Activated CD4-positive, alpha-beta T cell treated with anti-CD3 and anti-CD28 coated beads for 36 hours (primary cell): ENCODE measurements at regions not wholly inside any gene's neighbourhood (a gene's known extent, or its start where the extent isn't known, plus 50 kb on each side); places are given as distances from the start of the nearest gene placed in this dataset.
A peak's percentile ranks its signal among the peaks of the same experiment; 100 is the strongest.

Experiments used
- ATAC-seq: fragments of 200-7000 bp; cut with Tn5 transposase; one replicate; pipeline ENCODE4 v1.10.0; 2021; ENCODE audit warnings: mild to moderate bottlenecking, moderate library complexity
- CTCF ChIA-PET: fragments of 350-600 bp; sonication (Branson Sonifier 250); formaldehyde crosslinking; loops from one replicate; lab custom pipeline; 2021; ENCODE audit warnings: antibody characterized with exemption; lab: Charles Lee
- POLR2A ChIA-PET: fragments of 350-600 bp; sonication (Branson Sonifier 250); formaldehyde crosslinking; loops from one replicate; lab custom pipeline; 2021; ENCODE audit warnings: antibody characterized with exemption, inconsistent platforms; lab: Charles Lee
- DNase-seq: peaks from one replicate; pipeline ENCODE4 v3.0.0-alpha.2; 2020
- H3K27ac Mint-ChIP-seq: one replicate; pipeline ENCODE4 v1.8.0; 2021; ENCODE audit warnings: mixed read lengths
- H3K27me3 Mint-ChIP-seq: one replicate; pipeline ENCODE4 v1.8.0; 2021; ENCODE audit warnings: mixed read lengths
- H3K36me3 Mint-ChIP-seq: one replicate; pipeline ENCODE4 v1.8.0; 2021; ENCODE audit warnings: low read depth, mixed read lengths
- H3K4me1 Mint-ChIP-seq: one replicate; pipeline ENCODE4 v1.8.0; 2021; ENCODE audit warnings: mixed read lengths
- H3K4me3 Mint-ChIP-seq: one replicate; pipeline ENCODE4 v1.8.0; 2021; ENCODE audit warnings: mild to moderate bottlenecking, moderate library complexity, mixed read lengths
- H3K9me3 Mint-ChIP-seq: one replicate; pipeline ENCODE4 v1.8.0; 2021; ENCODE audit warnings: low read depth, mixed read lengths
- intact Hi-C, 2 experiments: fragments of 100-400 bp; cut with DNase I in 1 of 2; cut with micrococcal nuclease in 1 of 2; formaldehyde crosslinking; loops; one replicate each; pipeline versions ENCODE4 v1.14.2 to v1.15.1; 2022 to 2024; cut with DNase I, micrococcal nuclease

DNA sequence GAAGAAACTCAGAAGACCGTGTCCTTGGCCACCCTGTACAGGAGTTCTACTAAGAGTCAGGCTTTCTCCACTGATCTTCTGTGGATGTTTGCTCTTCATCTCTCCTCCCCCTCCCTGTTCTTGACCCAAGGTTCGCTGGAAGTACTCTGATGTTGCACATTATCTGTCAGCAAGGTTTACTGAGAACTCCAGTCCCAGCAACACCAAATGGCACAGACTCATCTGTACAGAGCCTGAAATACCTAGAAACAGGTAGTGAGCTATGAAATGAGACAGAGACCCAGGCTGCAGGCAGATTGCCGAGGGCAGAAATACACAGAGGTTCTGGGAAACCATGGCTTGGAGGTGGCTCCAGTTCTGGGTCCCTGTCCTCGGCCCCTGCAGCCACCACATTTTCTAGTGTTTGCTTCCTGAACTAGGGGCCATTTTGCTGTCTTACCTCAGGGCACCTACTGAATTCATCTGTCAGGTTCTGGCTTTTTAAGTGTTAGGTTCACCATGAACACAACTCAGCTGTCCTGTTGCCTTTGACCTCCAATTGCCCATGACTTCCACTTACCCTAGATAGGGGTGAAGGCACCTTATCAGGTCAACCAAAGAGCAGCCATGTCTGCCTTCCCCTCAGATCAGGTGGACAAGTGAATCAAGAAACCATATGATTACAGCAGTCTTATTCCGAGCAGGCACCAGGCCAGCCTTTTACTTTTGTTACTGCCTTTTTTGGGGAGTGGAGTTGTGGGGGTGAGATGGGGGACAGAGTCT lies 92.2 kb downstream of the CDC7 start:
- ATAC-seq (peak; percentile 30), DNase-seq (no peak)
- H3K4me1 Mint-ChIP-seq = peaks cover 27% of the 10 kb centered on the region
- H3K27me3 Mint-ChIP-seq = peaks cover 2% of the 10 kb centered on the region
- ChIA-PET POLR2A (interaction anchor here (0.6 kb wide), 1 partner anchor 210 kb away, joined by 3 read pairs; no protein-coding TSS in a partner anchor), CTCF (no interaction called here)
- H3K4me3 Mint-ChIP-seq = no peak overlapping the region
- intact Hi-C loops = no loop called here
- H3K36me3 Mint-ChIP-seq = no peaks in the 10 kb centered on the region
- no peaks in the 10 kb centered on the region for H3K9me3 Mint-ChIP-seq
- H3K27ac Mint-ChIP-seq = peak overlapping the region; percentile 48

DNA sequence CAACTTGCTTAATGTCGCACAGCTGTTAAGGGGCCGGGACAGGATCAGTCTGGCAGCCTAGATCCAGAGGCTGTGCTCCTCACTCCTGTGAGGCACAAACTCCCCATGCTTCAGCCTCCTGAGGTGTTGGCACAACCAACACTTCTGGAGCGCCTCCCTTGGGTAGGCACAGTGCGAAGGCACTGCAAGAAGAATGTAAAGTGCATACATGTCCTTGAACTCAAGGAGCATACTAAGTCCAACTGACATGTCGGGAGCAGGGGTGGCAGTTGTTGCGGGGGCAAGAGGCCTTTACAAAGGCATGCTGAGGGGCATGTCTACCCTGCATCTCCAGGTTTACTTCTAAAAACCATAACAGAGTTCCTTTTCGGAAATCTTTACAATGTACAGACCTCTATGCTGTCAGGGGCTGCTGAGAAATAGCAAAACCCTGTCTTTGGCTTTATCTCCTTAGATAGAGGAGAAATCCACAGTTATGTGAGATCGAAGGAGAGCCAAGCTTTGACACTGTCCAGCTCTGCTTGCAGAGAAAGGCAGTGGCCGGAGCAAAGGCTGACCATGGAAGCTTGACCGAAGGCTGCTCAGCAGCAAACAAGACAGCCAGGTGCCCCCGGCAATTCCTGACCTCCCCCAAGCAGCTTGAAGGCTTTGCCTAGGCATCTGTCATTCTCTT lies 93.9 kb downstream of the CDC7 start:
- Mint-ChIP-seq H3K4me1 (peaks cover 27% of the 10 kb centered on the region), H3K4me3 (no peak overlapping the region), H3K27ac (no peak overlapping the region), H3K36me3 (no peaks in the 10 kb centered on the region), H3K27me3 (peaks cover 2% of the 10 kb centered on the region), H3K9me3 (no peaks in the 10 kb centered on the region)
- ChIA-PET CTCF (interaction anchor here (0.6 to 1.1 kb wide), 4 partner anchors 32 to 458 kb away, joined by 3 to 4 read pairs (median 3); no protein-coding TSS in a partner anchor), POLR2A (no interaction called here)
- no peak for DNase-seq
- intact Hi-C loops = no loop called here
- no peak for ATAC-seq

- Mint-ChIP-seq H3K27me3 (peaks cover 5% of the 10 kb centered on the region), H3K36me3 (no peaks in the 10 kb centered on the region), H3K4me3 (no peak overlapping the region), H3K9me3 (no peaks in the 10 kb centered on the region), H3K4me1 (peaks cover 19% of the 10 kb centered on the region), H3K27ac (no peak overlapping the region)
- peak; percentile 23 for DNase-seq
- no peak for ATAC-seq
- CTCF ChIA-PET = no interaction called here
- intact Hi-C loops = no loop called here
- POLR2A ChIA-PET = no interaction called here
Observed at GRCh38 chr1:91596474-91596873, 95.8 kb downstream of the CDC7 start.

DNA sequence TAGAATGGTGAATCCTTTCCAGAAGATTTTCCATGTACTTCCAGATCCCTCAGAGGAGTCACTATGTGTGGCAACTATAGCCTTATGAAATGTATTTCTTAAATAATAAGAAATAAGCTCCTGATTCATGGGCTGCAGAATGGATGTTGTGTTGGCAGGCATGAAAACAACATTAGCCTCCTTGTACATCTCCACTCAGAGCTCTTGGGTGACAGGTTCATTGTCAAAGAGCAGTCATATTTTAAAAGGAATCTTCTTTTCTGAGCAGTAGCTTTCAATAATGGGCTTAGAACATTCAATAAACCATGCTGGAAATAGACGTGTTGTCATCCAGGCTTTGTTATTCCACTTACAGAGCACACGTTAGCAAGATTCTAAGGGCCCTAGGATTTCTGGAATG lies 96.6 kb downstream of the CDC7 start:
- Mint-ChIP-seq H3K9me3 (no peaks in the 10 kb centered on the region), H3K36me3 (no peaks in the 10 kb centered on the region), H3K27ac (no peak overlapping the region), H3K4me1 (peaks cover 12% of the 10 kb centered on the region), H3K27me3 (peaks cover 5% of the 10 kb centered on the region), H3K4me3 (no peak overlapping the region)
- intact Hi-C loops = no loop called here
- no peak for DNase-seq
- ChIA-PET POLR2A (no interaction called here), CTCF (no interaction called here)
- no peak for ATAC-seq

DNA sequence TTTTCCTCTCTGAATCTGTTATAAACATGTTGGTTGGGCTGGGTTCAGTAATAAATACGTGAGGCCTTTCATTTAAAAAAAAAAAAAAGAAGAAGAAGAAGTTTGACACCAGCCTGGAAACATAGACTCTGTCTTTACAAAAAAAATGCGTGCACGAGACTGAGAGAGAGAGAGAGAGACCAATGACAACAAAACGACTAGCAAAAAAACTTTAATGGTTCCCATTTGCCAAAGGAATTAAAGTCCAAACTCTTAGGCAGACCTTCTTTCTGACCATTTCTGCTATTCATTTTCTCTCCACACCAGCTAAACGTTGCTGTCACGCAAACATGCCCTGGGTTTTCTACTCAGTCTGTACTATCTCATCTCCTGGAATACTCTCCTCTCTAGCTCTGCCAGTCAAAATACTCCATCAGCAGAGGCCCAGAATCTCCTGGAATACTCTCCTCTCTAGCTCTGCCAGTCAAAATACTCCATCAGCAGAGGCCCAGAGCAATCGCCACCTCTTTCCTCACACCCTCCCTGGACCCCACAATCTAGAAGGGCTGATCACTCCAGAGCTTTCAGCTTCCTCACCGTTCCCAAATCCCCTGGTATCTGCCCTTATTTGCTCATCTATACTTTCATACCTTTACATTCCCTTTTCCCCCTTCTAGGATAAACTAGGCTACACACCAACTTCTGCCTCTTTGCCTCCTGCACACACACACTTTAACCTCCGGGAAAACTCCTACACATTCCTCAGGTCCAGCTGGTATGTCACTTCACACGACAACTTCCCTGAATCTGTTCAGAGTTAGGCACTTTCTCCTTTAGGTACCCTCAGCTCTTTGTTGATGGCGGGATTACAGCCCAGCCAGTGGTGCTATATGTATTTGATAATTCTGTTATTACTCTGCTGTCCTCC lies 100.0 kb downstream of the CDC7 start:
- Mint-ChIP-seq H3K9me3 (no peaks in the 10 kb centered on the region), H3K27ac (no peak overlapping the region), H3K4me1 (peaks cover 13% of the 10 kb centered on the region), H3K36me3 (no peaks in the 10 kb centered on the region), H3K4me3 (no peak overlapping the region), H3K27me3 (peaks cover 5% of the 10 kb centered on the region)
- ChIA-PET POLR2A (no interaction called here), CTCF (no interaction called here)
- intact Hi-C loops = no loop called here
- no peak for ATAC-seq
- no peak for DNase-seq

DNA sequence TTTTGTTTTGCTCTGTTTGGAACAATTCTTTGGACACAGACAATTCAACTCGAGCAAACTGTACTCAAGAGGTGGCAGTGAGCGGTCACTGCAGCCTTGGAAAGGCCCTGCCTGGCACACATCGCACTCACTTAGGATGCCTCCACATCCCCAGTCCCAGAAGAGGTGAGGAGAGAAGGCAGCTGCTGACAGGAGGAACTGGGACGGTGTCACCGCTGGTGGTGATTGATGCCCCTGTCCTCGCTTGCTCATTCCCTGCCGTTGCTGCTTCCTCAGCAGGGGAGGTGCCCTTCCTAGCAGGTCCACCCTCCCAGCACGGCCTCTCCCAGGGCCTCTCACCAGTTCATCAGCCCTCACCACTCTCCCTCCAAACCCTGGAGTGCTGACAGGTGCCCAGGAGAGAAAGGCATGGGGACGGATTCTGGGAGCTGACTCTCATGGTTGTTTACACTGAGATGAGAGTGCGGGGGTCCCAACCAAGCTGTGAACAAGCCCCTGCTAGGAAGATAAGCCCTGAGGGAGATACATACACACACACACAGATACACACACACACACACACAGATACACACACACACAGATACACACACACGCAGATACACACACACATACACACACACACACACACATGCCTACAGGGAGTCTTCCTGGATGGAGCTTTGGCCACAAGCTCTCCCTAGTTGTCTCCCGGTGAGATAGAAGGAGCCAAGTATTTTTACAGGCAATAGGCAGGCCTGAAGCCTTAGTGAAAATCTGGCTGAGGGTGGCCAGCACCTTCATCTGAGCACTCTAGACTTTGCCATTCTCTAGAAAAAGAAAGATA lies 101.1 kb downstream of the CDC7 start:
- DNase-seq = no peak
- Mint-ChIP-seq H3K4me3 (no peak overlapping the region), H3K27ac (no peak overlapping the region), H3K27me3 (peaks cover 5% of the 10 kb centered on the region), H3K36me3 (no peaks in the 10 kb centered on the region), H3K9me3 (no peaks in the 10 kb centered on the region), H3K4me1 (peaks cover 11% of the 10 kb centered on the region)
- ATAC-seq = no peak
- POLR2A ChIA-PET = interaction anchor here (0.7 kb wide), 1 partner anchor 403 kb away, joined by 7 read pairs; no protein-coding TSS in a partner anchor
- intact Hi-C loops = no loop called here
- CTCF ChIA-PET = no interaction called here

GRCh38 chr1:91603409-91603808 lies 102.8 kb downstream of the CDC7 start:
- peaks cover 5% of the 10 kb centered on the region for H3K27me3 Mint-ChIP-seq
- POLR2A ChIA-PET = no interaction called here
- H3K4me3 Mint-ChIP-seq = no peak overlapping the region
- no peaks in the 10 kb centered on the region for H3K9me3 Mint-ChIP-seq
- H3K4me1 Mint-ChIP-seq = peaks cover 8% of the 10 kb centered on the region
- no peaks in the 10 kb centered on the region for H3K36me3 Mint-ChIP-seq
- ATAC-seq (peak; percentile 36), DNase-seq (peak; percentile 69)
- intact Hi-C loops = no loop called here
- no peak overlapping the region for H3K27ac Mint-ChIP-seq
- CTCF ChIA-PET = no interaction called here

GRCh38 chr1:91604632-91605031 lies 104.0 kb downstream of the CDC7 start:
- Mint-ChIP-seq H3K27ac (no peak overlapping the region), H3K9me3 (no peaks in the 10 kb centered on the region), H3K4me1 (peaks cover 8% of the 10 kb centered on the region), H3K4me3 (no peak overlapping the region), H3K36me3 (no peaks in the 10 kb centered on the region), H3K27me3 (peaks cover 5% of the 10 kb centered on the region)
- ATAC-seq (no peak), DNase-seq (no peak)
- ChIA-PET CTCF (interaction anchor here (0.7 kb wide), 1 partner anchor 259 kb away, joined by 3 read pairs; no protein-coding TSS in a partner anchor), POLR2A (no interaction called here)
- intact Hi-C loops = no loop called here

- Mint-ChIP-seq H3K4me1 (peaks cover 8% of the 10 kb centered on the region), H3K9me3 (no peaks in the 10 kb centered on the region), H3K27me3 (peaks cover 4% of the 10 kb centered on the region), H3K27ac (no peak overlapping the region), H3K4me3 (no peak overlapping the region), H3K36me3 (no peaks in the 10 kb centered on the region)
- ChIA-PET CTCF (no interaction called here), POLR2A (no interaction called here)
- no peak for DNase-seq
- no peak for ATAC-seq
- intact Hi-C loops = no loop called here
Observed at GRCh38 chr1:91605566-91605965, 104.9 kb downstream of the CDC7 start.

DNA sequence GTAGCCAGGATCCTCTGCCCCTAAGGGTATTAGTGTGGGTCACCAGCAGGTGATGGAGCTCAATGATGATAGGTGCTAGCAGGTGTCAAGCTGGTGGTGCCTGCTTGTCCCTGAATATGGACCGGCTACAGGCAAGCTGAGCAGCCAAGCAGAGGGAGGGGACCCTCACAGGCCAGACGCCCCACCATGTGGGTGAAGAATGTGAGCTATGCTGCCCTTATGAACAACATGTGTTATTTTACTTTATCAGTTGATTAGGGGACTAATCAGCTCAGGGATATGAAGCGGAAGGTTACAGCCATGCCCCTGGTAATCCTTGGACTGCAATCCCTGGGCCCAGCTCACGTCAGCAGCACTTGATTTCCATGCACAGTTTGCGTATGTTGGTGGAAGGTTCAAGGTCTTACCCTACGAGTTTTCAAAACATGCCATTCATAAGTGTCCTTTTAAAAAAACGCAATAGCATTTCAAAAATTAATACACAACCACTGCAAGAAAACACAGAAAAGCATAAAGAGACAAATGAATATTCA lies 106.0 kb downstream of the CDC7 start:
- intact Hi-C loops = no loop called here
- no peaks in the 10 kb centered on the region for H3K36me3 Mint-ChIP-seq
- no peak for DNase-seq
- H3K4me3 Mint-ChIP-seq = no peak overlapping the region
- peaks cover 8% of the 10 kb centered on the region for H3K4me1 Mint-ChIP-seq
- no peaks in the 10 kb centered on the region for H3K27me3 Mint-ChIP-seq
- ChIA-PET CTCF (no interaction called here), POLR2A (no interaction called here)
- H3K27ac Mint-ChIP-seq = no peak overlapping the region
- H3K9me3 Mint-ChIP-seq = no peaks in the 10 kb centered on the region
- ATAC-seq = no peak
